Trophoblast cell (in vitro differentiated cells and primary cell): ENCODE measurements at regions not wholly inside any gene's neighbourhood (a gene's known extent, or its start where the extent isn't known, plus 50 kb on each side); places are given as distances from the start of the nearest gene placed in this dataset.

Source experiments
- DNase-seq, 2 donors: peaks; one replicate each; pipeline ENCODE4 v3.0.0-alpha.2; 2016
- H2AFZ ChIP-seq: 2 replicates; pipeline ENCODE4 v1.6.1; 2013; ENCODE audit warnings: low read length, moderate library complexity, mild to moderate bottlenecking; ENCODE audit not compliant: insufficient read depth, poor library complexity
- H2AK5ac ChIP-seq: 2 replicates; pipeline ENCODE4 v1.6.1; 2013; ENCODE audit warnings: mild to moderate bottlenecking, low read length
- H2BK120ac ChIP-seq: 2 replicates; pipeline ENCODE4 v1.6.1; 2013; ENCODE audit warnings: low read length, mild to moderate bottlenecking, moderate library complexity; ENCODE audit not compliant: insufficient read depth, poor library complexity
- H2BK12ac ChIP-seq: 2 replicates; pipeline ENCODE4 v1.6.1; 2013; ENCODE audit warnings: mild to moderate bottlenecking, low read length, moderate library complexity
- H2BK5ac ChIP-seq: 2 replicates; pipeline ENCODE4 v1.6.1; 2013; ENCODE audit warnings: low read length, low read depth, moderate library complexity, mild to moderate bottlenecking; ENCODE audit not compliant: poor library complexity
- H3K14ac ChIP-seq: 2 replicates; pipeline ENCODE4 v1.6.1; 2013; ENCODE audit warnings: mild to moderate bottlenecking, low read length
- H3K18ac ChIP-seq: 2 replicates; pipeline ENCODE4 v1.6.1; 2013; ENCODE audit warnings: mild to moderate bottlenecking, low read length
- H3K23ac ChIP-seq: 2 replicates; pipeline ENCODE4 v1.6.1; 2013; ENCODE audit warnings: low read length
- H3K27ac ChIP-seq: 2 replicates; pipeline ENCODE4 v1.5.1; 2013; ENCODE audit warnings: low read depth, mild to moderate bottlenecking, inconsistent platforms, low read length, moderate library complexity
- H3K27me3 ChIP-seq: 2 replicates; pipeline ENCODE4 v1.6.1; 2013; ENCODE audit warnings: inconsistent platforms, mild to moderate bottlenecking, low read length, moderate library complexity; ENCODE audit not compliant: insufficient read depth
- H3K36me3 ChIP-seq, 2 experiments: 1 replicate in 1 of 2; 2 replicates in 1 of 2; pipeline ENCODE4 v1.6.1; 2013; ENCODE audit warnings: low read length in 2 of 2, mild to moderate bottlenecking in 2 of 2, moderate library complexity in 1 of 2; ENCODE audit not compliant: insufficient read depth in 2 of 2, control insufficient read depth in 1 of 2
- H3K4ac ChIP-seq: 2 replicates; pipeline ENCODE4 v1.6.1; 2013; ENCODE audit warnings: low read depth, mild to moderate bottlenecking, low read length, moderate library complexity
- H3K4me1 ChIP-seq, 2 experiments: 1 replicate in 1 of 2; 2 replicates in 1 of 2; pipeline ENCODE4 v1.6.1; 2013; ENCODE audit warnings: low read length in 2 of 2, mild to moderate bottlenecking in 2 of 2, moderate library complexity in 1 of 2; ENCODE audit not compliant: insufficient read depth in 2 of 2, control insufficient read depth in 1 of 2
- H3K4me2 ChIP-seq: 2 replicates; pipeline ENCODE4 v1.6.1; 2013; ENCODE audit warnings: inconsistent platforms, mild to moderate bottlenecking, low read length, moderate library complexity
- H3K4me3 ChIP-seq: 2 replicates; pipeline ENCODE4 v1.5.1; 2013; ENCODE audit warnings: mild to moderate bottlenecking, low read depth, low read length, inconsistent platforms
- H3K79me1 ChIP-seq: one replicate; pipeline ENCODE4 v1.6.1; 2013; ENCODE audit warnings: low read length
- H3K79me2 ChIP-seq: 2 replicates; pipeline ENCODE4 v1.6.1; 2013; ENCODE audit warnings: low read length, mild to moderate bottlenecking; ENCODE audit not compliant: control insufficient read depth, insufficient read depth, poor library complexity
- H3K9ac ChIP-seq: 2 replicates; pipeline ENCODE4 v1.6.1; 2013; ENCODE audit warnings: mild to moderate bottlenecking, low read length
- H3K9me3 ChIP-seq: 2 replicates; pipeline ENCODE4 v1.6.1; 2013; ENCODE audit warnings: low read depth, mild to moderate bottlenecking, control low read depth, inconsistent platforms, low read length; ENCODE audit not compliant: insufficient read depth
- H4K12ac ChIP-seq: 2 replicates; pipeline ENCODE4 v1.6.1; 2013; ENCODE audit warnings: low read depth, mild to moderate bottlenecking, low read length, moderate library complexity
- H4K8ac ChIP-seq: 2 replicates; pipeline ENCODE4 v1.6.1; 2013; ENCODE audit warnings: low read depth, mild to moderate bottlenecking, low read length, moderate library complexity
- H4K91ac ChIP-seq: one replicate; pipeline ENCODE4 v1.6.1; 2013; ENCODE audit warnings: low read depth, mild to moderate bottlenecking, low read length, moderate library complexity
- WGBS: extraction: QIAGEN DNeasy Blood & Tissue Kit; methylation state at CpG from one replicate; pipeline ENCODE4 v1.1.7; 2013; ENCODE audit warnings: missing lambda C conversion rate; ENCODE audit not compliant: insufficient read length, insufficient coverage; ENCODE audit errors: extremely low coverage; 5-methylcytosine and 5-hydroxymethylcytosine counted together

DNA sequence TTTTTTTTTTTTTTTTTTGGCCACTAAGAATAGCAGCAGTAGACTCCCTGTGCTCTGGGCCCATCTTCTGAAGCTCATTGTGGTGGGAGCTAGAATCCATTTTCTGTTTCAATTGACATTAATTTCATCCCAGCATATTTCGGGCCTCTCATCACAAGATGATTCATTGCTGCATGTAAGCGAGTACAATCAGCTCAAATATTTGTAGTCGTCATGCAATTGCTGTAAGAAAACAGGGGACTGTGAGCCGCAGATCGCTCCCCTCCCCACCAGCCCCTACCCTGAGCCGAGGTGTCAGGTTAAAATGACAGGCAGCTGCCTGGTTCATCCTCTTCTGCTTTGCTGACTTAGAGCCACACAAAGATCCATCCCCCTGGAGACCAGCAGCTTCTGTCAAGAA, 358.8 kb upstream of the CDH5 start:
- Histone ChIP-seq H2AK5ac (no peak overlapping the region), H4K91ac (no peak overlapping the region), H3K4ac (no peak overlapping the region), H3K4me3 (no peak overlapping the region), H3K14ac (no peak overlapping the region), H3K79me2 (no peaks in the 10 kb centered on the region), H2BK5ac (no peak overlapping the region), H3K23ac (no peak overlapping the region), H2BK120ac (no peak overlapping the region), H3K36me3 (no peaks in the 10 kb centered on the region), H2AFZ (no peak overlapping the region), H3K18ac (no peak overlapping the region), H3K27me3 (no peaks in the 10 kb centered on the region), H3K79me1 (no peaks in the 10 kb centered on the region), H3K4me2 (no peak overlapping the region), H3K9ac (no peak overlapping the region), H3K9me3 (no peaks in the 10 kb centered on the region), H4K8ac (no peak overlapping the region), H3K4me1 (no peaks in the 10 kb centered on the region), H2BK12ac (no peak overlapping the region), H4K12ac (no peak overlapping the region), H3K27ac (no peak overlapping the region)
- WGBS: no CpG with 5 or more reads among the region's 6 CpGs
- no peak for DNase-seq

DNA sequence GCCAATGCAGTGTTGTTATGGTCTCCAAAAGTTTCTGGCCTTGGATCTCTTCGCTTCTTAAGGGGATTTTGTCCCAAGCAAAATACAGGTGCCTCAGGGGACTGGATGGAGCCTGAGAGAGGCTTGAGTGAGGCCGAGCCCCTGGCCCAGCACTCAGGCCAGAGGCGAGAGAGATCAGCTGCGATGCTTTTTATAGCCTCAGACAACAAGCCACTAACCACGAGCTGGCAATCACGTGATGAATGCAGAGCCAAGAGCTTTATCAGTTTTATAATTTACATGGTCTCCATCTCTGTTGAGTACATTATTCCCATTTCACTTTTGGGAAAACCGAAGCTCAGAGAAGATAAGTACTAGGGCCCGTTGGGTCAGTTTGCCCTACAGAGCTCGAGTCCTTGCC, 360.0 kb upstream of the CDH5 start:
- Histone ChIP-seq H3K9ac (no peak overlapping the region), H3K23ac (no peak overlapping the region), H3K9me3 (no peaks in the 10 kb centered on the region), H3K4me3 (no peak overlapping the region), H2BK5ac (no peak overlapping the region), H3K4me2 (no peak overlapping the region), H3K36me3 (no peaks in the 10 kb centered on the region), H2BK120ac (no peak overlapping the region), H3K4ac (no peak overlapping the region), H3K27ac (no peak overlapping the region), H3K14ac (no peak overlapping the region), H3K79me2 (no peaks in the 10 kb centered on the region), H2AK5ac (no peak overlapping the region), H3K27me3 (no peaks in the 10 kb centered on the region), H3K4me1 (no peaks in the 10 kb centered on the region), H3K79me1 (no peaks in the 10 kb centered on the region), H4K8ac (no peak overlapping the region), H4K12ac (no peak overlapping the region), H2AFZ (no peak overlapping the region), H4K91ac (no peak overlapping the region), H3K18ac (no peak overlapping the region), H2BK12ac (no peak overlapping the region)
- no peak for DNase-seq
- no CpG with 5 or more reads among the region's 9 CpGs for WGBS

DNA sequence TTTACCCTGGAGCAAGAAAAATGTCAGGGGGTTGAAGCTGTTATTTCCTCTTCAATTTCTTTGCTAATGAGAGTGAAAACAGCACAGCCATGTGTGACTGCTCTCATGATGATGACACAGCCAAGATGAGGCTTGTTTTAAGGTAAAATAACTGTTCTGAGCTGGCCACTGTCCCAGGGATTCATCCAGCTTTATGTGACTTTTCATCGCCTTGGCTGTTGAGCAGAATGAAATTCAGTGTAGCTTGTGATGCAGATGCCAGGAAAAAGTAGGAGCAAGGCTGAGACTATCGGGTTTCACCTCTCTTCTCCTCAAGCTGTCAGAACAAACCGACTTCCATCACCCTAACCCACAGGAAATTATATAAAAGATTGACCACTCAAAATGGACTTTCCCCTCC, 361.8 kb upstream of the CDH5 start:
- Histone ChIP-seq H3K9ac (no peak overlapping the region), H3K27ac (no peak overlapping the region), H3K14ac (no peak overlapping the region), H3K23ac (no peak overlapping the region), H3K4me1 (no peaks in the 10 kb centered on the region), H2BK5ac (no peak overlapping the region), H3K9me3 (no peaks in the 10 kb centered on the region), H2BK120ac (no peak overlapping the region), H4K8ac (no peak overlapping the region), H4K91ac (no peak overlapping the region), H4K12ac (no peak overlapping the region), H3K18ac (no peak overlapping the region), H3K79me1 (no peaks in the 10 kb centered on the region), H3K4me3 (no peak overlapping the region), H2BK12ac (no peak overlapping the region), H3K4ac (no peak overlapping the region), H3K4me2 (no peak overlapping the region), H2AFZ (no peak overlapping the region), H2AK5ac (no peak overlapping the region), H3K79me2 (no peaks in the 10 kb centered on the region), H3K27me3 (no peaks in the 10 kb centered on the region), H3K36me3 (no peaks in the 10 kb centered on the region)
- DNase-seq: no peak
- WGBS: no CpG with 5 or more reads among the region's 3 CpGs

DNA sequence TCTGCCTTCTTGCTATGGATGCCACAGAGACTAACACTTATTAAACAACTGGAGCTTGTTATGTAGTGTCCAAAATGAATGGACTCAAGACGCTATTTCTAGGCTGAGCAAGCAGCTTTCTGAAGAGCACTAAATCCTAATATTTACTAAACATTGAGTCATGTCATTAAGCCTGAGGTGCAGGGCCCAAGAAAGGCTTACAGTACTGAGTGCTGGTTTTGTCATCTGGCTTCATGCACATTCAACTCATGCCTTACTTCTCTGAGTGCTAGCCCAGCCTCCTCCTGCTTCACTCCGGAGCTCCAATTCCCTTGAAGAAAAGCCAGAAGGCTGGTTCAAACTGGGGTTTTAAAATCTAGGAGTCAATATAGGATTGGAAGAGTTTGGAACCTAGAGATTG, 363.3 kb upstream of the CDH5 start:
- Histone ChIP-seq H3K27me3 (no peaks in the 10 kb centered on the region), H3K14ac (no peak overlapping the region), H4K91ac (no peak overlapping the region), H3K18ac (no peak overlapping the region), H3K4ac (no peak overlapping the region), H2BK5ac (no peak overlapping the region), H2BK120ac (no peak overlapping the region), H2AK5ac (no peak overlapping the region), H3K4me1 (no peaks in the 10 kb centered on the region), H3K27ac (no peak overlapping the region), H3K4me2 (no peak overlapping the region), H3K4me3 (no peak overlapping the region), H3K9me3 (no peaks in the 10 kb centered on the region), H3K79me2 (no peaks in the 10 kb centered on the region), H3K23ac (no peak overlapping the region), H4K8ac (no peak overlapping the region), H3K36me3 (no peaks in the 10 kb centered on the region), H4K12ac (no peak overlapping the region), H2AFZ (no peak overlapping the region), H3K79me1 (no peaks in the 10 kb centered on the region), H3K9ac (no peak overlapping the region), H2BK12ac (no peak overlapping the region)
- no peak for DNase-seq
- WGBS: no CpG with 5 or more reads among the region's 2 CpGs
